ENCODE measurements at regions not wholly inside any gene's neighbourhood (a gene's known extent, or its start where the extent isn't known, plus 50 kb on each side); places are given as distances from the start of the nearest gene placed in this dataset.

DNA sequence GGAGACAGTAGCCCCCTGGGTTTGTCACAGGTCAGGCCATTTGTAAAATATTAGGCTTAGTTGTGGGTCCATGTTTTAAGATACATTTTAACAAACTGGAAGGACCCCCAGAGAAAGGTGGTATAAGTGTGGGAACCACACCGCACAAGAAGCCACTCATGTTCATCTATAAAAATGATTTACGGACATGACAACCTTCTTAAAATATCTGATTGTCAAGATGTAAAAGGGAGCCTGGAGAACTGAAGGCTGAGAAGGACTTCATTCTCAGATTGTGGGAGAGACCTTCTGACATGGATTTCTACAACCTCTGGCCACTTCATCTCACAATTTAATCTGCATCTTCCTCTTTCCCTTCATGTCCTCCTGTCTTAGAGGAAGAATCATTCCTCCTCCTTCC is 102.4 kb downstream of the VCPKMT start:
- Histone ChIP-seq H3K79me2 (ENCODE audit: control insufficient read depth, insufficient read depth, low read length) (no peaks in the 10 kb centered on the region), H3K9ac (ENCODE audit: low read length) (no peak overlapping the region), H3K36me3 (replicated peaks in 1 of 2; ENCODE audit: control extremely low read depth in 1 of 2, control insufficient read depth in 1 of 2, extremely low read depth in 1 of 2, insufficient read depth in 2 of 2, low read length in 1 of 2) (peaks cover 0 to 11% of the 10 kb centered on the region in 2 experiments), H4K20me1 (ENCODE audit: control insufficient read depth, insufficient read depth, low read length, poor library complexity, severe bottlenecking) (no peaks in the 10 kb centered on the region), H3K4me1 (ENCODE audit: control insufficient read depth in 2 of 2, insufficient read depth in 2 of 2, low read length in 2 of 2) (peaks cover 14 to 26% of the 10 kb centered on the region in 2 donors), H3K9me3 (ENCODE audit: control extremely low read depth in 1 of 3, control insufficient read depth in 2 of 3, insufficient read depth in 1 of 3, low read length in 2 of 3) (no peaks in the 10 kb centered on the region), H3K4me2 (replicated peaks; ENCODE audit: low read depth, low read length, poor library complexity, severe bottlenecking) (no peak overlapping the region), H3K27ac (ENCODE audit: low read length in 2 of 2) (no peak overlapping the region), H3K4me3 (ENCODE audit: control extremely low read depth in 1 of 5, extremely low read depth in 1 of 5, insufficient read depth in 1 of 5, low read depth in 2 of 5, low read length in 4 of 5) (no peak overlapping the region), H3K27me3 (replicated peaks in 1 of 4; ENCODE audit: control extremely low read depth in 1 of 4, control insufficient read depth in 3 of 4, insufficient read depth in 4 of 4, low read length in 3 of 4) (no peaks in the 10 kb centered on the region), H2AFZ (ENCODE audit: insufficient read depth, low read depth, low read length, poor library complexity, severe bottlenecking) (no peak overlapping the region)
- ATAC-seq (ENCODE audit: low read depth), result no peak
- intact Hi-C loops (cut with micrococcal nuclease), result no loop called here
- TF ChIP-seq EZH2 (IDR thresholded peaks at IDR 0.05; ENCODE audit: borderline replicate concordance, insufficient read depth, low read depth, low read length, poor library complexity, severe bottlenecking), result no peak
- TF ChIP-seq, protein P1, sequence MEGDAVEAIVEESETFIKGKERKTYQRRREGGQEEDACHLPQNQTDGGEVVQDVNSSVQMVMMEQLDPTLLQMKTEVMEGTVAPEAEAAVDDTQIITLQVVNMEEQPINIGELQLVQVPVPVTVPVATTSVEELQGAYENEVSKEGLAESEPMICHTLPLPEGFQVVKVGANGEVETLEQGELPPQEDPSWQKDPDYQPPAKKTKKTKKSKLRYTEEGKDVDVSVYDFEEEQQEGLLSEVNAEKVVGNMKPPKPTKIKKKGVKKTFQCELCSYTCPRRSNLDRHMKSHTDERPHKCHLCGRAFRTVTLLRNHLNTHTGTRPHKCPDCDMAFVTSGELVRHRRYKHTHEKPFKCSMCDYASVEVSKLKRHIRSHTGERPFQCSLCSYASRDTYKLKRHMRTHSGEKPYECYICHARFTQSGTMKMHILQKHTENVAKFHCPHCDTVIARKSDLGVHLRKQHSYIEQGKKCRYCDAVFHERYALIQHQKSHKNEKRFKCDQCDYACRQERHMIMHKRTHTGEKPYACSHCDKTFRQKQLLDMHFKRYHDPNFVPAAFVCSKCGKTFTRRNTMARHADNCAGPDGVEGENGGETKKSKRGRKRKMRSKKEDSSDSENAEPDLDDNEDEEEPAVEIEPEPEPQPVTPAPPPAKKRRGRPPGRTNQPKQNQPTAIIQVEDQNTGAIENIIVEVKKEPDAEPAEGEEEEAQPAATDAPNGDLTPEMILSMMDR (IDR thresholded peaks at IDR 0.05), result no peak
- Mint-ChIP-seq H3K9me3 (ENCODE audit: insufficient read depth) (no peaks in the 10 kb centered on the region), H3K27me3 (no peaks in the 10 kb centered on the region), H3K4me3 (no peak overlapping the region), H3K27ac (no peak overlapping the region), H3K4me1 (peaks cover 44% of the 10 kb centered on the region)
- POLR2A ChIA-PET, result interaction anchor here (1.4 kb wide), 1 partner anchor 31 kb away, joined by 4 read pairs; no protein-coding TSS in a partner anchor
- no CpG with 5 or more reads among the region's 2 CpGs for WGBS (ENCODE audit: insufficient coverage)
- DNase-seq, result no peak
- CTCF ChIA-PET, result no interaction called here

- H3K9me3 ChIP-seq (ENCODE audit: control extremely low read depth in 1 of 3, control insufficient read depth in 2 of 3, insufficient read depth in 1 of 3, low read length in 2 of 3), result peaks cover 0 to 4% (median 0%) of the 10 kb centered on the region in 3 donors
- no peak overlapping the region for H3K27ac ChIP-seq (ENCODE audit: low read length in 2 of 2)
- DNase-seq, result no peak
- no peak overlapping the region for H3K9ac ChIP-seq (ENCODE audit: low read length)
- H3K27ac Mint-ChIP-seq, result peak overlapping the region; percentile 26
- H3K4me3 ChIP-seq (ENCODE audit: control extremely low read depth in 1 of 5, extremely low read depth in 1 of 5, insufficient read depth in 1 of 5, low read depth in 2 of 5, low read length in 4 of 5), result no peak overlapping the region
- no peaks in the 10 kb centered on the region for H3K27me3 ChIP-seq (replicated peaks in 1 of 4; ENCODE audit: control extremely low read depth in 1 of 4, control insufficient read depth in 3 of 4, insufficient read depth in 4 of 4, low read length in 3 of 4)
- no peak overlapping the region for H2AFZ ChIP-seq (ENCODE audit: insufficient read depth, low read depth, low read length, poor library complexity, severe bottlenecking)
- peaks cover 0 to 11% of the 10 kb centered on the region in 2 experiments for H3K36me3 ChIP-seq (replicated peaks in 1 of 2; ENCODE audit: control extremely low read depth in 1 of 2, control insufficient read depth in 1 of 2, extremely low read depth in 1 of 2, insufficient read depth in 2 of 2, low read length in 1 of 2)
- intact Hi-C loops (cut with micrococcal nuclease), result no loop called here
- ChIA-PET POLR2A (interaction anchor here (0.6 to 1.9 kb wide), 2 partner anchors 12 to 31 kb away, joined by 3 to 5 read pairs; no protein-coding TSS in a partner anchor), CTCF (interaction anchor here (0.6 to 1.7 kb wide), 4 partner anchors 9 to 163 kb away, joined by 3 to 4 read pairs (median 4); partner anchors contain the start of gene NEMF)
- H4K20me1 ChIP-seq (ENCODE audit: control insufficient read depth, insufficient read depth, low read length, poor library complexity, severe bottlenecking), result no peaks in the 10 kb centered on the region
- ATAC-seq (ENCODE audit: low read depth), result no peak
- no peaks in the 10 kb centered on the region for H3K9me3 Mint-ChIP-seq (ENCODE audit: insufficient read depth)
- no peaks in the 10 kb centered on the region for H3K79me2 ChIP-seq (ENCODE audit: control insufficient read depth, insufficient read depth, low read length)
- TF ChIP-seq EZH2 (IDR thresholded peaks at IDR 0.05; ENCODE audit: borderline replicate concordance, insufficient read depth, low read depth, low read length, poor library complexity, severe bottlenecking), result no peak
- TF ChIP-seq, protein P1 (IDR thresholded peaks at IDR 0.05), result peak; percentile 27
- no peak overlapping the region for H3K4me2 ChIP-seq (replicated peaks; ENCODE audit: low read depth, low read length, poor library complexity, severe bottlenecking)
- H3K4me3 Mint-ChIP-seq, result no peak overlapping the region
- no peaks in the 10 kb centered on the region for H3K27me3 Mint-ChIP-seq
- H3K4me1 ChIP-seq (ENCODE audit: control insufficient read depth in 2 of 2, insufficient read depth in 2 of 2, low read length in 2 of 2), result peaks cover 4 to 18% of the 10 kb centered on the region in 2 donors
- H3K4me1 Mint-ChIP-seq, result peaks cover 41% of the 10 kb centered on the region
- whole genome bisulfite sequencing (ENCODE audit: insufficient coverage), result 85% methylated on average over 2 of the region's 2 CpGs
Measured at GRCh38 chr14:50014809-50015430, 101.5 kb downstream of the VCPKMT start.
